SK-N-SH (cell line): ENCODE measurements at regions not wholly inside any gene's neighbourhood (a gene's known extent, or its start where the extent isn't known, plus 50 kb on each side); places are given as distances from the start of the nearest gene placed in this dataset.

Experiments
- CTCF ChIA-PET: fragments of 300-600, 350-600 bp; formaldehyde crosslinking; extraction: SDS; loops from one replicate; lab custom pipeline; 2021; lab: Yijun Ruan, JAX
- POLR2A ChIA-PET: fragments of 350-600 bp; sonication (Branson Sonifier 250); formaldehyde crosslinking; extraction: SDS; loops from one replicate; lab custom pipeline; 2020; ENCODE audit warnings: antibody characterized with exemption, inconsistent platforms; lab: Yijun Ruan, JAX
- DNase-seq: peaks from one replicate; pipeline ENCODE4 v3.0.0; 2012
- H2AFZ ChIP-seq: fragments of 200-600 bp; sonication (generic); 2 replicates; pipeline ENCODE4 v1.8.1; 2016; ENCODE audit warnings: antibody characterized with exemption, mild to moderate bottlenecking, low read depth
- H3F3A ChIP-seq: fragments of 200-600 bp; sonication (generic); replicated peaks from 2 replicates; pipeline ENCODE3; 2016; ENCODE audit warnings: antibody characterized with exemption, mild to moderate bottlenecking; ENCODE audit not compliant: insufficient read depth
- H3K27ac ChIP-seq, 2 experiments: fragments of 200-500 bp in 1 of 2; fragments of 200-600 bp in 1 of 2; sonication (Bioruptor generic) in 1 of 2; sonication (generic), shearing (Covaris generic) in 1 of 2; 2 replicates each; pipeline versions ENCODE4 v1.5.1 to v1.6.1; 2014 to 2016; ENCODE audit warnings: low read depth in 2 of 2, inconsistent platforms in 1 of 2, low read length in 1 of 2, mild to moderate bottlenecking in 1 of 2, mixed read lengths in 1 of 2
- H3K27me3 ChIP-seq: fragments of 200-600 bp; sonication (generic), shearing (Covaris generic); 2 replicates; pipeline ENCODE4 v1.6.1; 2016; ENCODE audit warnings: mixed run types; ENCODE audit not compliant: insufficient read depth
- H3K36me3 ChIP-seq, 2 experiments: fragments of 200-500 bp in 1 of 2; fragments of 200-600 bp in 1 of 2; sonication (Bioruptor generic) in 1 of 2; sonication (generic) in 1 of 2; replicated peaks in 1 of 2; 2 replicates each; pipeline versions ENCODE3 to v1.5.1; 2014 to 2016; ENCODE audit warnings: low read length in 1 of 2, mild to moderate bottlenecking in 1 of 2; ENCODE audit not compliant: insufficient read depth in 2 of 2, control insufficient read depth in 1 of 2
- H3K4me1 ChIP-seq, 2 experiments: fragments of 200-500 bp in 1 of 2; fragments of 200-600 bp in 1 of 2; sonication (Bioruptor generic) in 1 of 2; sonication (generic), shearing (Covaris generic) in 1 of 2; 2 replicates each; pipeline versions ENCODE4 v1.5.1 to v1.6.1; 2014 to 2016; ENCODE audit warnings: low read depth in 1 of 2, low read length in 1 of 2, mixed run types in 1 of 2; ENCODE audit not compliant: insufficient read depth in 2 of 2, control insufficient read depth in 1 of 2
- H3K4me2 ChIP-seq: fragments of 200-600 bp; sonication (generic), shearing (Covaris generic); 2 replicates; pipeline ENCODE4 v1.6.1; 2017; ENCODE audit warnings: mixed run types
- H3K4me3 ChIP-seq, 2 experiments: fragments of 200-500 bp in 1 of 2; fragments of 200-600 bp in 1 of 2; sonication (Bioruptor generic) in 1 of 2; sonication (generic), shearing (Covaris generic) in 1 of 2; 2 replicates each; pipeline versions ENCODE4 v1.5.1 to v1.8.1; 2014 to 2016; ENCODE audit warnings: low read depth in 2 of 2, inconsistent platforms in 1 of 2, low read length in 1 of 2, mild to moderate bottlenecking in 1 of 2, mixed read lengths in 1 of 2, moderate library complexity in 1 of 2
- H3K79me2 ChIP-seq: fragments of 200-600 bp; sonication (generic); 2 replicates; pipeline ENCODE4 v1.8.1; 2017; ENCODE audit warnings: mild to moderate bottlenecking; ENCODE audit not compliant: insufficient read depth
- H3K9ac ChIP-seq: fragments of 200-600 bp; sonication (generic); 2 replicates; pipeline ENCODE4 v1.6.1; 2017; ENCODE audit warnings: mixed run types
- H3K9me2 ChIP-seq: fragments of 200-600 bp; sonication (generic); 2 replicates; pipeline ENCODE4 v1.6.1; 2017; ENCODE audit warnings: mixed run types
- H3K9me3 ChIP-seq: fragments of 200-600 bp; sonication (generic); 2 replicates; pipeline ENCODE4 v1.6.1; 2017; ENCODE audit warnings: mixed run types, mild to moderate bottlenecking, moderate library complexity
- H4K20me1 ChIP-seq: fragments of 200-600 bp; sonication (generic); 2 replicates; pipeline ENCODE4 v1.6.1; 2017; ENCODE audit warnings: mild to moderate bottlenecking, mixed run types; ENCODE audit not compliant: insufficient read depth
- CTCF ChIP-seq: fragments of 200-600 bp; sonication (generic); IDR thresholded peaks from 2 replicates; pipeline ENCODE4 v1.6.1; 2017; ENCODE audit warnings: antibody characterized with exemption, mild to moderate bottlenecking, moderate library complexity
- ELF1 ChIP-seq: IDR thresholded peaks from 2 replicates; pipeline ENCODE4 v1.4.0; 2012
- EP300 ChIP-seq, 2 experiments: IDR thresholded peaks; 2 replicates each; pipeline versions ENCODE4 v1.4.0 to v1.6.1; 2012; ENCODE audit warnings: borderline replicate concordance in 1 of 2, low read depth in 1 of 2, low read length in 1 of 2
- FOSL2 ChIP-seq: IDR thresholded peaks from 2 replicates; pipeline ENCODE4 v1.4.0; 2012; ENCODE audit warnings: low read depth, mild to moderate bottlenecking, moderate library complexity, borderline replicate concordance
- GATA2 ChIP-seq: sonication (generic); formaldehyde crosslinking; IDR thresholded peaks from 2 replicates; pipeline ENCODE4 v1.5.0; 2020; ENCODE audit warnings: mild to moderate bottlenecking, missing genetic modification reagents
- JUND ChIP-seq: IDR thresholded peaks from 2 replicates; pipeline ENCODE4 v1.4.0; 2012
- MEF2A ChIP-seq: IDR thresholded peaks from 2 replicates; pipeline ENCODE4 v1.4.0; 2012; ENCODE audit warnings: low read depth, borderline replicate concordance
- MXI1 ChIP-seq: IDR thresholded peaks from 2 replicates; pipeline ENCODE4 v1.6.1; 2012; ENCODE audit warnings: mild to moderate bottlenecking, low read depth, low read length, improper control_type of control experiment
- NFIC ChIP-seq: IDR thresholded peaks from 2 replicates; pipeline ENCODE4 v1.4.0; 2012; ENCODE audit warnings: borderline replicate concordance
- NRF1 ChIP-seq: IDR thresholded peaks from 2 replicates; pipeline ENCODE4 v1.6.1; 2012; ENCODE audit warnings: low read depth, mild to moderate bottlenecking, low read length
- PBX3 ChIP-seq: IDR thresholded peaks from 2 replicates; pipeline ENCODE4; 2012
- RAD21 ChIP-seq: IDR thresholded peaks from 2 replicates; pipeline ENCODE4 v1.6.1; 2012; ENCODE audit warnings: mild to moderate bottlenecking, low read length
- RXRA ChIP-seq: IDR thresholded peaks from 2 replicates; pipeline ENCODE4 v1.4.0; 2012; ENCODE audit warnings: low read depth, mild to moderate bottlenecking, borderline replicate concordance
- SIN3A ChIP-seq: IDR thresholded peaks from 2 replicates; pipeline ENCODE4 v1.6.1; 2012; ENCODE audit warnings: low read depth, mild to moderate bottlenecking, low read length, moderate library complexity, borderline replicate concordance
- SMC3 ChIP-seq: IDR thresholded peaks from 2 replicates; pipeline ENCODE4 v1.6.1; 2012; ENCODE audit warnings: low read depth, low read length, improper control_type of control experiment
- TAF1 ChIP-seq: IDR thresholded peaks from 2 replicates; pipeline ENCODE4 v1.6.1; 2012; ENCODE audit warnings: low read depth, mild to moderate bottlenecking, low read length, moderate library complexity, borderline replicate concordance
- USF1 ChIP-seq: IDR thresholded peaks from 2 replicates; pipeline ENCODE4 v1.4.0; 2012; ENCODE audit warnings: low read depth, borderline replicate concordance
- YY1 ChIP-seq: IDR thresholded peaks from 2 replicates; pipeline ENCODE4 v1.4.0; 2012; ENCODE audit warnings: low read depth, mild to moderate bottlenecking
- WGBS: methylation state at CpG from one replicate; pipeline ENCODE4 v1.1.6; 2017; ENCODE audit warnings: low lambda C conversion rate; 5-methylcytosine and 5-hydroxymethylcytosine counted together

- Histone ChIP-seq H3K27me3 (no peaks in the 10 kb centered on the region), H3K4me3 (no peak overlapping the region), H3K79me2 (no peaks in the 10 kb centered on the region), H3K27ac (no peak overlapping the region), H3K4me1 (no peaks in the 10 kb centered on the region), H3K36me3 (no peaks in the 10 kb centered on the region), H2AFZ (no peak overlapping the region), H3F3A (no peaks in the 10 kb centered on the region), H4K20me1 (no peaks in the 10 kb centered on the region), H3K9me2 (no peaks in the 10 kb centered on the region), H3K9me3 (no peaks in the 10 kb centered on the region), H3K4me2 (no peak overlapping the region), H3K9ac (no peak overlapping the region)
- ChIA-PET CTCF (no interaction called here), POLR2A (no interaction called here)
- WGBS: 68% methylated on average over 3 of the region's 3 CpGs
- TF ChIP-seq FOSL2 (no peak), NFIC (no peak), TAF1 (no peak), USF1 (no peak), JUND (no peak), EP300 (IDR thresholded peaks at IDR 0.05; ENCODE audit: borderline replicate concordance in 1 of 2, low read depth in 1 of 2, low read length in 1 of 2) (no peak), SIN3A (no peak), ELF1 (no peak)
- no peak for DNase-seq
These were observed 877.0 kb downstream of the EFNB2 start for GRCh38 chr13:105658431-105658830.

- Histone ChIP-seq H3K79me2 (no peaks in the 10 kb centered on the region), H3F3A (no peaks in the 10 kb centered on the region), H3K9me3 (no peaks in the 10 kb centered on the region), H3K9ac (no peak overlapping the region), H4K20me1 (no peaks in the 10 kb centered on the region), H3K4me1 (no peaks in the 10 kb centered on the region), H3K4me3 (no peak overlapping the region), H3K27ac (no peak overlapping the region), H2AFZ (no peak overlapping the region), H3K4me2 (no peak overlapping the region), H3K9me2 (no peaks in the 10 kb centered on the region), H3K36me3 (no peaks in the 10 kb centered on the region), H3K27me3 (no peaks in the 10 kb centered on the region)
- POLR2A ChIA-PET: no interaction called here
- WGBS: 17% methylated on average over 2 of the region's 2 CpGs
- TF ChIP-seq NRF1 (no peak), JUND (no peak), SMC3 (no peak), NFIC (0 out of 2 replicates have a peak, but pooled peaks have one; percentile 22), MEF2A (no peak), YY1 (no peak), RXRA (no peak), GATA2 (CRISPR knock-in tag) (no peak), RAD21 (no peak)
- DNase-seq: no peak
- CTCF ChIA-PET: interaction anchor here (0.6 to 0.7 kb wide), 2 partner anchors 12 to 129 kb away, joined by 3 read pairs; no protein-coding TSS in a partner anchor
These were observed 880.4 kb downstream of the EFNB2 start for GRCh38 chr13:105655046-105655445.

GRCh38 chr13:105643966-105644365 is 891.5 kb downstream of the EFNB2 start:
- no peak overlapping the region for H3K4me3 ChIP-seq
- no peaks in the 10 kb centered on the region for H3K79me2 ChIP-seq
- H2AFZ ChIP-seq: 0 out of 2 replicates have a peak overlapping the region, but pooled peaks have one; percentile 11
- TF ChIP-seq SMC3 (no peak), PBX3 (no peak), CTCF (no peak), MXI1 (no peak), MEF2A (no peak), RAD21 (no peak)
- no peaks in the 10 kb centered on the region for H4K20me1 ChIP-seq
- no peak for DNase-seq
- no peak overlapping the region for H3K9ac ChIP-seq
- no peaks in the 10 kb centered on the region for H3K9me2 ChIP-seq
- WGBS: 69% methylated on average over 5 of the region's 5 CpGs
- no peaks in the 10 kb centered on the region for H3F3A ChIP-seq
- H3K27me3 ChIP-seq: no peaks in the 10 kb centered on the region
- H3K4me2 ChIP-seq: no peak overlapping the region
- H3K36me3 ChIP-seq: no peaks in the 10 kb centered on the region
- POLR2A ChIA-PET: interaction anchor here (0.6 kb wide), 1 partner anchor 59 kb away, joined by 3 read pairs; no protein-coding TSS in a partner anchor
- no peaks in the 10 kb centered on the region for H3K4me1 ChIP-seq
- H3K9me3 ChIP-seq: no peaks in the 10 kb centered on the region
- CTCF ChIA-PET: interaction anchor here (0.9 kb wide), 1 partner anchor 20 kb away, joined by 3 read pairs; no protein-coding TSS in a partner anchor
- no peak overlapping the region for H3K27ac ChIP-seq
